AG09319 (cell line): ENCODE measurements at regions not wholly inside any gene's neighbourhood (a gene's known extent, or its start where the extent isn't known, plus 50 kb on each side); places are given as distances from the start of the nearest gene placed in this dataset.
"Not testable (repeated sequence)": the region's sequence is repeated elsewhere in the genome, so short reads cannot be mapped to it uniquely, and the experiment has no call there.

Experiments
- DNase-seq: peaks from one replicate; pipeline ENCODE4 v3.0.0-alpha.2; 2010; ENCODE audit warnings: low read depth; ENCODE audit errors: extremely low read depth
- TF ChIP-seq, protein P1 (sequence below): IDR thresholded peaks from 2 replicates; pipeline ENCODE4 v1.5.1; 2011; ENCODE audit warnings: low read depth, mild to moderate bottlenecking, inconsistent platforms, low read length, moderate library complexity

- TF ChIP-seq, protein P1, sequence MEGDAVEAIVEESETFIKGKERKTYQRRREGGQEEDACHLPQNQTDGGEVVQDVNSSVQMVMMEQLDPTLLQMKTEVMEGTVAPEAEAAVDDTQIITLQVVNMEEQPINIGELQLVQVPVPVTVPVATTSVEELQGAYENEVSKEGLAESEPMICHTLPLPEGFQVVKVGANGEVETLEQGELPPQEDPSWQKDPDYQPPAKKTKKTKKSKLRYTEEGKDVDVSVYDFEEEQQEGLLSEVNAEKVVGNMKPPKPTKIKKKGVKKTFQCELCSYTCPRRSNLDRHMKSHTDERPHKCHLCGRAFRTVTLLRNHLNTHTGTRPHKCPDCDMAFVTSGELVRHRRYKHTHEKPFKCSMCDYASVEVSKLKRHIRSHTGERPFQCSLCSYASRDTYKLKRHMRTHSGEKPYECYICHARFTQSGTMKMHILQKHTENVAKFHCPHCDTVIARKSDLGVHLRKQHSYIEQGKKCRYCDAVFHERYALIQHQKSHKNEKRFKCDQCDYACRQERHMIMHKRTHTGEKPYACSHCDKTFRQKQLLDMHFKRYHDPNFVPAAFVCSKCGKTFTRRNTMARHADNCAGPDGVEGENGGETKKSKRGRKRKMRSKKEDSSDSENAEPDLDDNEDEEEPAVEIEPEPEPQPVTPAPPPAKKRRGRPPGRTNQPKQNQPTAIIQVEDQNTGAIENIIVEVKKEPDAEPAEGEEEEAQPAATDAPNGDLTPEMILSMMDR: no peak
- no peak for DNase-seq
These were observed 99.3 kb upstream of the IGF1R start for GRCh38 chr15:98549003-98549402.

- DNase-seq: no peak
- TF ChIP-seq, protein P1: no peak
These were observed 98.6 kb upstream of the IGF1R start for GRCh38 chr15:98549741-98550140.

DNA sequence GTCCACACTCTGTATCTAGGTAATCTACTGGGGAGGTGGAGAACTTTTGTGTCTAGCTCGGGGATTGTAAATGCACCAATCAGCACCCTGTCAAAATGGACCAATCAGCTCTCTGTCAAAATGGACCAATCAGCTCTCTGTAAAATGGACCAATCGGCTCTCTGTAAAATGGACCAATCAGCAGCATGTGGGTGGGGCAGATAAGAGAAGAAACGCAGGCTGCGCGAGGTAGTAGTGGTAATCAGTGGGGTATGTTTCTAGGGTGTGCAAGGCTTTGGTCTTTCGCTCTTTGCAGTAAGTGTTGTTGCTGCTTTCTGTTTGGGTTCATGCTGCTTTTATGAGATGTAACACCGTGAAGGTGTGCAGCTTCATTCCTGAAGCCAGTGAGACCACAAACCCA, 98.0 kb upstream of the IGF1R start:
- DNase-seq: not testable (repeated sequence)

- DNase-seq: no peak
- TF ChIP-seq, protein P1: no peak
These were observed 96.3 kb upstream of the IGF1R start for GRCh38 chr15:98551936-98552562.

DNA sequence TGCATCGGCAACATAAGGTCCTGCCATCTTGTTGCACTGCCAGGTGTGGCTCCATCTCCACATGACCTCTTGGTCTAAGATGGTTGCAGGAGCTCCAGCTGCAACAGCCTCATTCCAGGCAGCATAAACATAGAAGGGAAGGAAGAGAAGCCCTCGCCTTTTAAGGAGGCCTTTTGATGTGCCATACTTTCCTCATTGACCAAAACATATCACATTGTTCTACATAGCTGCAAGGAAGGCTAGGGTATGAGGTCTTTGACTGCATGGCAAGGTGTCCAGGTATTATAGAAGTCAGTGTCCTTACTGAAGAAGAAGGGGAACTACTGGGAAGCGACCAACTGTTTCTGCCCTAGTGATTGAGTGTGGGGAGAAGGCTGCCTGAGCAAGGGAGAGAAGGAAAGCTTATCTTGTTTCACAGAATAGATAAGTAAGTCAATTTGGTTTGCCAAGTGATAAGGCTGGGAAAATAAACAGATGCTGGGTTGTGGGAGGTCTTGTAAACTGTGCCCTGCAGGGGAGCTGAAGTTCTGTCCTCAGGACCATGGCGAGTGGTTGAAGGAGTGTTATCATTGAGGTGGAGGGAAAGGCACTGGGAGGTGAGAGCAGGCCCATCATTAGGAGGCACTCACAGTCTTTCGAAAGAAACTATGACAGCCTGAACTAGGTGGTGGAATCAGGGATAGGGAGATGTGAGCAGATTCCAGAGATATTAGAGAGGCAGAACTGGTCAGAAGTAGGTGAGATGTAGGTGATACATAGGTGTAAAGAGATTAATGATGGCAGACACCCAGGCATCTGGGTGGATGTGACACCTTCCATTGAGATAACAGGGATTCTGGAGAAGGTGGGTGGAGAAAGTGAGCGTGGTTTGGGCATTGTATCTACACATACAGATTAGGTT, 93.8 kb upstream of the IGF1R start:
- DNase-seq: no peak
- TF ChIP-seq, protein P1: no peak

DNA sequence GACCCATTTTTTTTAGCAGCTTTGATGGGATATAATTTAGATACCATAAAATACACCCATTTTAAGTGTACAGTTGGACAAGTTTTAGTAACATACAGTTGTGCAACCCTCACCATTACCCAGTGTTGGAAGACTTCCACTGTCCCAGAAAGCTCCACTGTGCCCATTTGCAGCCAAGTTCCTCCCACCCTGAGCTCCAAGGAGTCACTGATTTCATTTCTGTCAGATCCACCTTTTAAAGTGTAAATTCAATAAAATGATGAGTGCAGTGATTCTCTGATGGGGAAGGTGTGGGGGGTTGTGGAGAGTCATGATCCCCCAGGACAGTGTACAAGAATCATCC, 93.2 kb upstream of the IGF1R start:
- DNase-seq: no peak
- TF ChIP-seq, protein P1: no peak

DNA sequence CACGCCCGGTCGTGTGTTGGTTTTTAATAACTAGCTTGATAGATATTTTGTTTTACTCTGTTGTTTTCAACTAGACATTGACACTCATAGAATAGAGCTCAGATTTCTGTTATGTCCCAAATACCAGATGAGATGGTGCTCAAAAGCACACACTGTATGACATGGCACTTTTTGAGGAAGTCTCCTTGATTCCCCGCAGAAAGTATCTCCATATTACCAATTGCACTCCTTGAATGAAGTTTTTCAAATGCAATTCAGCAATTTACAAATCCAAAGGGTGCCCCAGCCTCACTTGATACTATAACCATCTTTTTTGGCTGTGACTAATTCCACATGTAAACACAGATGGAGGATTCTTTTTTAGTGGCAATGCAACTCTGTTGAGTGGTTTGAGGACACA, 92.0 kb upstream of the IGF1R start:
- no peak for DNase-seq
- TF ChIP-seq, protein P1: no peak
